ENCODE measurements at regions not wholly inside any gene's neighbourhood (a gene's known extent, or its start where the extent isn't known, plus 50 kb on each side); places are given as distances from the start of the nearest gene placed in this dataset.

GRCh38 chr1:34455121-34455520 lies 278.4 kb downstream of the C1orf94 start:
- no peak for TF ChIP-seq CTCF (IDR thresholded peaks at IDR 0.05; ENCODE audit: low read depth, low read length, missing control alignments)
- in situ Hi-C loops (cut with HindIII; ENCODE audit: low sequenced_read_pairs): no loop called here
- DNase-seq (ENCODE audit: low read depth): no peak
- H3K4me3 ChIP-seq (ENCODE audit: low read depth, low read length): no peak overlapping the region

GRCh38 chr1:34460193-34460592 lies 283.5 kb downstream of the C1orf94 start:
- no peak for DNase-seq (ENCODE audit: low read depth)
- no peak overlapping the region for H3K4me3 ChIP-seq (ENCODE audit: low read depth, low read length)
- TF ChIP-seq CTCF (IDR thresholded peaks at IDR 0.05; ENCODE audit: low read depth, low read length, missing control alignments): no peak
- in situ Hi-C loops (cut with HindIII; ENCODE audit: low sequenced_read_pairs): no loop called here

- no peak for TF ChIP-seq CTCF (IDR thresholded peaks at IDR 0.05; ENCODE audit: low read depth, low read length, missing control alignments)
- in situ Hi-C loops (cut with HindIII; ENCODE audit: low sequenced_read_pairs): no loop called here
These were observed 284.4 kb upstream of the GJB5 start for GRCh38 chr1:34470401-34470800.

GRCh38 chr1:34474566-34474965 lies 280.3 kb upstream of the GJB5 start:
- DNase-seq (ENCODE audit: low read depth): no peak
- TF ChIP-seq CTCF (IDR thresholded peaks at IDR 0.05; ENCODE audit: low read depth, low read length, missing control alignments): no peak
- no peak overlapping the region for H3K4me3 ChIP-seq (ENCODE audit: low read depth, low read length)
- in situ Hi-C loops (cut with HindIII; ENCODE audit: low sequenced_read_pairs): no loop called here

More at GRCh38 chr1:34470401-34470800, 284.4 kb upstream of the GJB5 start:
- H3K4me3 ChIP-seq (ENCODE audit: low read depth, low read length): no peak overlapping the region
- no peak for DNase-seq (ENCODE audit: low read depth)

GRCh38 chr1:34476371-34476770 lies 278.5 kb upstream of the GJB5 start:
- H3K4me3 ChIP-seq (ENCODE audit: low read depth, low read length): no peak overlapping the region
- in situ Hi-C loops (cut with HindIII; ENCODE audit: low sequenced_read_pairs): no loop called here

GRCh38 chr1:34477632-34478141 lies 277.2 kb upstream of the GJB5 start:
- DNase-seq (ENCODE audit: low read depth): no peak
- in situ Hi-C loops (cut with HindIII; ENCODE audit: low sequenced_read_pairs): no loop called here
- TF ChIP-seq CTCF (IDR thresholded peaks at IDR 0.05; ENCODE audit: low read depth, low read length, missing control alignments): no peak
- no peak overlapping the region for H3K4me3 ChIP-seq (ENCODE audit: low read depth, low read length)

More at GRCh38 chr1:34476371-34476770, 278.5 kb upstream of the GJB5 start:
- DNase-seq (ENCODE audit: low read depth): no peak
- no peak for TF ChIP-seq CTCF (IDR thresholded peaks at IDR 0.05; ENCODE audit: low read depth, low read length, missing control alignments)
